SK-N-SH treated with all-trans-retinoic acid at 6 μM for 48 hours (cell line): ENCODE measurements at regions not wholly inside any gene's neighbourhood (a gene's known extent, or its start where the extent isn't known, plus 50 kb on each side); places are given as distances from the start of the nearest gene placed in this dataset.

Source experiments
- ATAC-seq: fragments of 200-7000 bp; cut with Tn5 transposase; 3 replicates; pipeline ENCODE4 v1.9.1; 2020; ENCODE audit warnings: mild to moderate bottlenecking, moderate library complexity
- ARNTL ChIP-seq: fragments of 450-650 bp; formaldehyde crosslinking; IDR thresholded peaks from 2 replicates; pipeline ENCODE4 v1.5.0; 2020; ENCODE audit warnings: low read depth, mild to moderate bottlenecking, moderate library complexity, borderline replicate concordance
- BACH2 ChIP-seq: fragments of 250-450 bp; sonication (Bioruptor Pico); IDR thresholded peaks from 2 replicates; pipeline ENCODE4 v1.9.0; 2021; ENCODE audit warnings: mild to moderate bottlenecking, borderline replicate concordance
- CSDC2 ChIP-seq: fragments of 250-450 bp; sonication (Bioruptor Pico); IDR thresholded peaks from 2 replicates; pipeline ENCODE4 v1.5.0; 2020; ENCODE audit warnings: mild to moderate bottlenecking, moderate library complexity
- CSRNP3 ChIP-seq: fragments of 250-450 bp; sonication (Bioruptor Pico); IDR thresholded peaks from 2 replicates; pipeline ENCODE4 v1.5.1; 2021; ENCODE audit warnings: mild to moderate bottlenecking, moderate library complexity
- ESRRG ChIP-seq: fragments of 250-450 bp; sonication (Bioruptor Pico); IDR thresholded peaks from 2 replicates; pipeline ENCODE4 v1.6.1; 2021; ENCODE audit warnings: mild to moderate bottlenecking
- GLIS3 ChIP-seq: fragments of 250-450 bp; sonication (Bioruptor Pico); IDR thresholded peaks from 2 replicates; pipeline ENCODE4 v1.5.0; 2020; ENCODE audit warnings: mild to moderate bottlenecking, moderate library complexity
- ISL1 ChIP-seq: fragments of 250-450 bp; sonication (Bioruptor Pico); IDR thresholded peaks from 2 replicates; pipeline ENCODE4 v2.1.2; 2022; ENCODE audit warnings: mild to moderate bottlenecking, moderate library complexity
- OSR1 ChIP-seq: fragments of 250-450 bp; sonication (Bioruptor Pico); IDR thresholded peaks from 2 replicates; pipeline ENCODE4 v1.8.0; 2022; ENCODE audit warnings: moderate library complexity, mild to moderate bottlenecking, inconsistent platforms
- PPARA ChIP-seq: fragments of 250-450 bp; sonication (Bioruptor Pico); IDR thresholded peaks from 2 replicates; pipeline ENCODE4 v1.5.0; 2020; ENCODE audit warnings: mild to moderate bottlenecking, borderline replicate concordance
- RARB ChIP-seq: fragments of 250-450 bp; sonication (Bioruptor Pico); IDR thresholded peaks from 2 replicates; pipeline ENCODE4 v1.8.0; 2021; ENCODE audit warnings: mild to moderate bottlenecking, moderate library complexity
- SNAI2 ChIP-seq: fragments of 250-450 bp; sonication (Bioruptor Pico); IDR thresholded peaks from 2 replicates; pipeline ENCODE4 v1.5.0; 2020; ENCODE audit warnings: mild to moderate bottlenecking, moderate library complexity
- TCF4 ChIP-seq: fragments of 250-450 bp; sonication (Bioruptor Pico); IDR thresholded peaks from 2 replicates; pipeline ENCODE4 v1.8.0; 2021; ENCODE audit warnings: mild to moderate bottlenecking, moderate library complexity, borderline replicate concordance
- TOX ChIP-seq: fragments of 250-450 bp; sonication (Bioruptor Pico); IDR thresholded peaks from 2 replicates; pipeline ENCODE4 v1.8.0; 2021; ENCODE audit warnings: mild to moderate bottlenecking, moderate library complexity, borderline replicate concordance
- ZC3H10 ChIP-seq: fragments of 250-450 bp; sonication (Bioruptor Pico); IDR thresholded peaks from 2 replicates; pipeline ENCODE4 v1.5.1; 2021; ENCODE audit warnings: mild to moderate bottlenecking, moderate library complexity
- ZFP3 ChIP-seq: fragments of 250-450 bp; sonication (Bioruptor Pico); IDR thresholded peaks from 2 replicates; pipeline ENCODE4 v1.5.0; 2020; ENCODE audit warnings: mild to moderate bottlenecking, moderate library complexity
- ZFP30 ChIP-seq: fragments of 450-650 bp; formaldehyde crosslinking; IDR thresholded peaks from 2 replicates; pipeline ENCODE4 v1.5.0; 2022; ENCODE audit warnings: mild to moderate bottlenecking, moderate library complexity
- ZNF565 ChIP-seq: fragments of 450-650 bp; formaldehyde crosslinking; conservative IDR thresholded peaks from 2 replicates; pipeline ENCODE4 v1.5.0; 2020; ENCODE audit warnings: low read depth, mild to moderate bottlenecking, moderate library complexity
- ZNF70 ChIP-seq: fragments of 450-650 bp; formaldehyde crosslinking; IDR thresholded peaks from 2 replicates; pipeline ENCODE4 v1.5.0; 2020; ENCODE audit warnings: mild to moderate bottlenecking, moderate library complexity
- ZNF8 ChIP-seq: fragments of 450-650 bp; formaldehyde crosslinking; IDR thresholded peaks from 2 replicates; pipeline ENCODE4 v1.5.0; 2020; ENCODE audit warnings: mild to moderate bottlenecking, moderate library complexity
- TF ChIP-seq, protein P1 (sequence below): fragments of 250-450 bp; sonication (Bioruptor Pico); IDR thresholded peaks from 2 replicates; pipeline ENCODE4 v1.5.0; 2020; ENCODE audit warnings: mild to moderate bottlenecking, moderate library complexity
- TF ChIP-seq, protein P2 (sequence below): fragments of 250-450 bp; sonication (Bioruptor Pico); IDR thresholded peaks from 2 replicates; pipeline ENCODE4 v1.8.0; 2021; ENCODE audit warnings: low read depth, mild to moderate bottlenecking, moderate library complexity, borderline replicate concordance
- TF ChIP-seq, protein P3 (sequence below): fragments of 250-450 bp; sonication (Bioruptor Pico); IDR thresholded peaks from 2 replicates; pipeline ENCODE4 v1.5.1; 2020; ENCODE audit warnings: low read depth, mild to moderate bottlenecking, moderate library complexity
- TF ChIP-seq, protein P4 (sequence below): fragments of 250-450 bp; sonication (Bioruptor Pico); IDR thresholded peaks from 2 replicates; pipeline ENCODE4 v1.8.0; 2020; ENCODE audit warnings: mild to moderate bottlenecking, moderate library complexity, borderline replicate concordance

DNA sequence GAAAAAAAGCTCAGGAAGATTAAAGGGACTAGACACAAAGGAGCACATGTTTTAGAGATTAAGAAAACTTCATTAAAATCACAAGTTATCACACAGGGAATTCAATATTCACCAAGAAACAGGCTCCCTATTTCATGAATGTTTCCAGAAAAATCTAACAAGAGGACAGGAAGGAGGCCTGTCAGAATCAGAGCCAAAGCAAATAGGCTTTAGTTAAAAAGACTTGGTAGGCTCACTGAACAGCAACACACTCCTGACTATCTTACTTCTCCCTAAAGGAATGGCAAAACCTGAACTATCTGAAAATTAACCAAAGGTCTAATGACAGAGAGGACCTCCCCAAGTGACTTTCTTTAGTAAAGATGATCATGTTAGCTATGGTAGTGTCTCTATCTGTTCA lies 188.3 kb upstream of the MEOX2 start:
- ATAC-seq: no peak
- no peak for TF ChIP-seq ZFP3 (CRISPR knock-in tag)
- TF ChIP-seq ARNTL (CRISPR knock-in tag): no peak
- TF ChIP-seq, protein P1, sequence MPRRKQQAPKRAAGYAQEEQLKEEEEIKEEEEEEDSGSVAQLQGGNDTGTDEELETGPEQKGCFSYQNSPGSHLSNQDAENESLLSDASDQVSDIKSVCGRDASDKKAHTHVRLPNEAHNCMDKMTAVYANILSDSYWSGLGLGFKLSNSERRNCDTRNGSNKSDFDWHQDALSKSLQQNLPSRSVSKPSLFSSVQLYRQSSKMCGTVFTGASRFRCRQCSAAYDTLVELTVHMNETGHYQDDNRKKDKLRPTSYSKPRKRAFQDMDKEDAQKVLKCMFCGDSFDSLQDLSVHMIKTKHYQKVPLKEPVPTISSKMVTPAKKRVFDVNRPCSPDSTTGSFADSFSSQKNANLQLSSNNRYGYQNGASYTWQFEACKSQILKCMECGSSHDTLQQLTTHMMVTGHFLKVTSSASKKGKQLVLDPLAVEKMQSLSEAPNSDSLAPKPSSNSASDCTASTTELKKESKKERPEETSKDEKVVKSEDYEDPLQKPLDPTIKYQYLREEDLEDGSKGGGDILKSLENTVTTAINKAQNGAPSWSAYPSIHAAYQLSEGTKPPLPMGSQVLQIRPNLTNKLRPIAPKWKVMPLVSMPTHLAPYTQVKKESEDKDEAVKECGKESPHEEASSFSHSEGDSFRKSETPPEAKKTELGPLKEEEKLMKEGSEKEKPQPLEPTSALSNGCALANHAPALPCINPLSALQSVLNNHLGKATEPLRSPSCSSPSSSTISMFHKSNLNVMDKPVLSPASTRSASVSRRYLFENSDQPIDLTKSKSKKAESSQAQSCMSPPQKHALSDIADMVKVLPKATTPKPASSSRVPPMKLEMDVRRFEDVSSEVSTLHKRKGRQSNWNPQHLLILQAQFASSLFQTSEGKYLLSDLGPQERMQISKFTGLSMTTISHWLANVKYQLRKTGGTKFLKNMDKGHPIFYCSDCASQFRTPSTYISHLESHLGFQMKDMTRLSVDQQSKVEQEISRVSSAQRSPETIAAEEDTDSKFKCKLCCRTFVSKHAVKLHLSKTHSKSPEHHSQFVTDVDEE: no peak
- no peak for TF ChIP-seq TOX (CRISPR knock-in tag)
- no peak for TF ChIP-seq RARB (CRISPR knock-in tag)
- TF ChIP-seq, protein P2, sequence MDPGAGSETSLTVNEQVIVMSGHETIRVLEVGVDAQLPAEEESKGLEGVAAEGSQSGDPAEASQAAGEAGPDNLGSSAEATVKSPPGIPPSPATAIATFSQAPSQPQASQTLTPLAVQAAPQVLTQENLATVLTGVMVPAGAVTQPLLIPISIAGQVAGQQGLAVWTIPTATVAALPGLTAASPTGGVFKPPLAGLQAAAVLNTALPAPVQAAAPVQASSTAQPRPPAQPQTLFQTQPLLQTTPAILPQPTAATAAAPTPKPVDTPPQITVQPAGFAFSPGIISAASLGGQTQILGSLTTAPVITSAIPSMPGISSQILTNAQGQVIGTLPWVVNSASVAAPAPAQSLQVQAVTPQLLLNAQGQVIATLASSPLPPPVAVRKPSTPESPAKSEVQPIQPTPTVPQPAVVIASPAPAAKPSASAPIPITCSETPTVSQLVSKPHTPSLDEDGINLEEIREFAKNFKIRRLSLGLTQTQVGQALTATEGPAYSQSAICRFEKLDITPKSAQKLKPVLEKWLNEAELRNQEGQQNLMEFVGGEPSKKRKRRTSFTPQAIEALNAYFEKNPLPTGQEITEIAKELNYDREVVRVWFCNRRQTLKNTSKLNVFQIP: no peak
- no peak for TF ChIP-seq CSDC2
- TF ChIP-seq SNAI2 (CRISPR knock-in tag): no peak
- no peak for TF ChIP-seq ZNF70 (CRISPR knock-in tag)
- no peak for TF ChIP-seq ESRRG
- no peak for TF ChIP-seq BACH2 (CRISPR knock-in tag)
- TF ChIP-seq PPARA (CRISPR knock-in tag): no peak
- TF ChIP-seq, protein P3, sequence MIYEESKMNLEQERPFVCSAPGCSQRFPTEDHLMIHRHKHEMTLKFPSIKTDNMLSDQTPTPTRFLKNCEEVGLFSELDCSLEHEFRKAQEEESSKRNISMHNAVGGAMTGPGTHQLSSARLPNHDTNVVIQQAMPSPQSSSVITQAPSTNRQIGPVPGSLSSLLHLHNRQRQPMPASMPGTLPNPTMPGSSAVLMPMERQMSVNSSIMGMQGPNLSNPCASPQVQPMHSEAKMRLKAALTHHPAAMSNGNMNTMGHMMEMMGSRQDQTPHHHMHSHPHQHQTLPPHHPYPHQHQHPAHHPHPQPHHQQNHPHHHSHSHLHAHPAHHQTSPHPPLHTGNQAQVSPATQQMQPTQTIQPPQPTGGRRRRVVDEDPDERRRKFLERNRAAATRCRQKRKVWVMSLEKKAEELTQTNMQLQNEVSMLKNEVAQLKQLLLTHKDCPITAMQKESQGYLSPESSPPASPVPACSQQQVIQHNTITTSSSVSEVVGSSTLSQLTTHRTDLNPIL (CRISPR knock-in tag): no peak
- TF ChIP-seq ZFP30 (CRISPR knock-in tag): no peak
- TF ChIP-seq, all 23 proteins: peak for 0

- no peak for ATAC-seq
These were observed 183.9 kb upstream of the MEOX2 start for GRCh38 chr7:15870347-15870746.

DNA sequence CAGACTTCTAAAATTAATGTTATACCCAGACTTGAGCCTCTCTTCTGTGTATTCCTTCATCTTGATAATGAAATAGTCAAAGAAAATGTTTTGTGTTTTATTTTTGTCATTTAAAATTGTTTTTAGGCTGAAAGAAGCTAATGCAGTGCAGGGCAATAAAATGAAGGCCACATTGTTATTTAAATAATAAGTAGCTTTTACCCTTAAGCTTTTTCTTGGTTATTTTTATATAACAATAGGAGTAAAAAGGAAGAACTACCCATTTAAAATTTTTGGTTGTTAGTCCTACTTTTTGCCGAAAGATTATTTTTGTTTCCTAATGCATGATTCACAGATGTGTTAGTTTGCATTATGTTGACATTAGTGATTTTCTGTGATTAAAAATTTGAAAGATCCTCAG lies 181.0 kb upstream of the MEOX2 start:
- TF ChIP-seq TCF4 (CRISPR knock-in tag) (no peak), OSR1 (CRISPR knock-in tag) (no peak), ESRRG (no peak), RARB (CRISPR knock-in tag) (no peak), ISL1 (CRISPR knock-in tag) (no peak), ZNF8 (no peak), CSRNP3 (CRISPR knock-in tag) (no peak), ZNF70 (CRISPR knock-in tag) (no peak), BACH2 (CRISPR knock-in tag) (no peak)
- TF ChIP-seq, protein P4, sequence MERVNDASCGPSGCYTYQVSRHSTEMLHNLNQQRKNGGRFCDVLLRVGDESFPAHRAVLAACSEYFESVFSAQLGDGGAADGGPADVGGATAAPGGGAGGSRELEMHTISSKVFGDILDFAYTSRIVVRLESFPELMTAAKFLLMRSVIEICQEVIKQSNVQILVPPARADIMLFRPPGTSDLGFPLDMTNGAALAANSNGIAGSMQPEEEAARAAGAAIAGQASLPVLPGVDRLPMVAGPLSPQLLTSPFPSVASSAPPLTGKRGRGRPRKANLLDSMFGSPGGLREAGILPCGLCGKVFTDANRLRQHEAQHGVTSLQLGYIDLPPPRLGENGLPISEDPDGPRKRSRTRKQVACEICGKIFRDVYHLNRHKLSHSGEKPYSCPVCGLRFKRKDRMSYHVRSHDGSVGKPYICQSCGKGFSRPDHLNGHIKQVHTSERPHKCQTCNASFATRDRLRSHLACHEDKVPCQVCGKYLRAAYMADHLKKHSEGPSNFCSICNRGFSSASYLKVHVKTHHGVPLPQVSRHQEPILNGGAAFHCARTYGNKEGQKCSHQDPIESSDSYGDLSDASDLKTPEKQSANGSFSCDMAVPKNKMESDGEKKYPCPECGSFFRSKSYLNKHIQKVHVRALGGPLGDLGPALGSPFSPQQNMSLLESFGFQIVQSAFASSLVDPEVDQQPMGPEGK: no peak
- TF ChIP-seq, protein P2: no peak
- ATAC-seq: no peak

More at GRCh38 chr7:15870347-15870746, 183.9 kb upstream of the MEOX2 start:
- no peak for TF ChIP-seq ZC3H10 (CRISPR knock-in tag)
- TF ChIP-seq OSR1 (CRISPR knock-in tag): no peak
- TF ChIP-seq ZNF565 (CRISPR knock-in tag): no peak
- no peak for TF ChIP-seq PPARA (CRISPR knock-in tag)
- no peak for TF ChIP-seq TOX (CRISPR knock-in tag)
- no peak for TF ChIP-seq ESRRG
- TF ChIP-seq SNAI2 (CRISPR knock-in tag): no peak
- TF ChIP-seq GLIS3: no peak
- TF ChIP-seq ARNTL (CRISPR knock-in tag): no peak
- no peak for TF ChIP-seq BACH2 (CRISPR knock-in tag)
- TF ChIP-seq, protein P4: no peak
- no peak for TF ChIP-seq ISL1 (CRISPR knock-in tag)
